SU-DHL-6 (cell line): ENCODE measurements at regions not wholly inside any gene's neighbourhood (a gene's known extent, or its start where the extent isn't known, plus 50 kb on each side); places are given as distances from the start of the nearest gene placed in this dataset.

ENCODE experiments used
- H2AFZ ChIP-seq: fragments of 200-600 bp; sonication (generic); 2 replicates; pipeline ENCODE4 v1.6.1; 2014; ENCODE audit warnings: low read depth, mild to moderate bottlenecking, moderate library complexity, mixed read lengths, antibody characterized with exemption, low read length; ENCODE audit not compliant: severe bottlenecking
- H3F3A ChIP-seq: fragments of 200-600 bp; shearing (Covaris generic); 2 replicates; pipeline ENCODE4 v1.6.0; 2016; ENCODE audit warnings: antibody characterized with exemption, mild to moderate bottlenecking; ENCODE audit not compliant: insufficient read depth
- H3K27ac ChIP-seq: fragments of 200-600 bp; sonication (generic); 2 replicates; pipeline ENCODE4 v1.5.1; 2016; ENCODE audit warnings: low read depth, mild to moderate bottlenecking, low read length, moderate library complexity, mixed read lengths
- H3K27me3 ChIP-seq: fragments of 200-600 bp; sonication (generic), shearing (Covaris generic); 2 replicates; pipeline ENCODE4 v1.6.0; 2014; ENCODE audit warnings: mild to moderate bottlenecking, low read length
- H3K36me3 ChIP-seq: fragments of 200-600 bp; sonication (generic); 2 replicates; pipeline ENCODE4 v1.6.1; 2014; ENCODE audit warnings: mild to moderate bottlenecking, low read length, mixed read lengths
- H3K4me2 ChIP-seq: fragments of 300-600, 200-600 bp; shearing (Covaris generic), sonication (generic); 2 replicates; pipeline ENCODE4 v1.6.0; 2014; ENCODE audit warnings: low read length, low read depth, mild to moderate bottlenecking; ENCODE audit not compliant: poor library complexity, severe bottlenecking
- H3K4me3 ChIP-seq: fragments of 200-600 bp; sonication (generic); 2 replicates; pipeline ENCODE4 v1.5.1; 2014; ENCODE audit warnings: antibody characterized with exemption, low read length, mild to moderate bottlenecking, mixed read lengths; ENCODE audit not compliant: insufficient read depth, poor library complexity, severe bottlenecking
- H3K79me2 ChIP-seq: fragments of 200-600 bp; sonication (generic); 2 replicates; pipeline ENCODE4 v1.6.1; 2014; ENCODE audit warnings: mild to moderate bottlenecking, low read length, moderate library complexity; ENCODE audit not compliant: insufficient read depth
- H3K9ac ChIP-seq: fragments of 200-600 bp; sonication (generic); 2 replicates; pipeline ENCODE4 v1.7.0; 2014; ENCODE audit warnings: mild to moderate bottlenecking, low read length
- H3K9me2 ChIP-seq: fragments of 200-600 bp; sonication (generic); replicated peaks from 2 replicates; pipeline ENCODE4 v1.6.1; 2014; ENCODE audit warnings: low read length; ENCODE audit not compliant: insufficient read depth
- H3K9me3 ChIP-seq: fragments of 200-600 bp; sonication (generic); 2 replicates; pipeline ENCODE4 v1.6.1; 2014; ENCODE audit warnings: low read length, mixed read lengths; ENCODE audit not compliant: insufficient read depth
- H4K20me1 ChIP-seq: fragments of 200-600 bp; sonication (generic); 2 replicates; pipeline ENCODE4 v1.6.1; 2014; ENCODE audit warnings: low read depth, mild to moderate bottlenecking, antibody characterized with exemption, low read length, moderate library complexity, mixed read lengths
- CTCF ChIP-seq: fragments of 200-600 bp; sonication (generic); IDR thresholded peaks from one replicate; pipeline ENCODE4 v1.5.1; 2017; ENCODE audit warnings: antibody characterized with exemption, mild to moderate bottlenecking, low read length, moderate library complexity; ENCODE audit not compliant: insufficient read depth, poor library complexity, severe bottlenecking
- EZH2phosphoT487 ChIP-seq: fragments of 200-600 bp; sonication (generic), shearing (Covaris generic); conservative IDR thresholded peaks from 2 replicates; pipeline ENCODE4 v1.6.1; 2018; ENCODE audit warnings: mild to moderate bottlenecking, antibody characterized with exemption, low read length, moderate library complexity, mixed read lengths

- Histone ChIP-seq H4K20me1 (no peaks in the 10 kb centered on the region), H3K9me2 (no peaks in the 10 kb centered on the region), H3K27me3 (no peaks in the 10 kb centered on the region), H3K79me2 (peaks cover 5% of the 10 kb centered on the region; the same call in 1 of the 2 replicates), H3F3A (no peaks in the 10 kb centered on the region), H3K4me2 (no peak overlapping the region), H3K4me3 (no peak overlapping the region), H3K27ac (no peak overlapping the region), H3K9ac (no peak overlapping the region), H3K36me3 (no peaks in the 10 kb centered on the region), H3K9me3 (no peaks in the 10 kb centered on the region), H2AFZ (no peak overlapping the region)
- no peak for TF ChIP-seq CTCF
- TF ChIP-seq EZH2phosphoT487, result no peak
These were observed 157.8 kb upstream of the GRK3 start for GRCh38 chr22:25406510-25407210.

- Histone ChIP-seq H3K36me3 (no peaks in the 10 kb centered on the region), H3K9me2 (no peaks in the 10 kb centered on the region), H3K27ac (no peak overlapping the region), H3F3A (no peaks in the 10 kb centered on the region), H3K9ac (no peak overlapping the region), H4K20me1 (no peaks in the 10 kb centered on the region), H3K79me2 (peaks cover 5% of the 10 kb centered on the region; the same call in 1 of the 2 replicates), H3K27me3 (no peaks in the 10 kb centered on the region), H3K4me3 (no peak overlapping the region), H3K9me3 (no peaks in the 10 kb centered on the region), H2AFZ (no peak overlapping the region), H3K4me2 (no peak overlapping the region)
- no peak for TF ChIP-seq CTCF
- no peak for TF ChIP-seq EZH2phosphoT487
These were observed 157.1 kb upstream of the GRK3 start for GRCh38 chr22:25407226-25407858.

GRCh38 chr22:25407859-25408229 lies 156.6 kb upstream of the GRK3 start:
- TF ChIP-seq CTCF (no peak), EZH2phosphoT487 (no peak)
- H3K4me2 ChIP-seq, result no peak overlapping the region
- H3F3A ChIP-seq, result no peaks in the 10 kb centered on the region
- no peak overlapping the region for H2AFZ ChIP-seq
- no peak overlapping the region for H3K4me3 ChIP-seq
- H3K36me3 ChIP-seq, result no peaks in the 10 kb centered on the region
- H3K79me2 ChIP-seq, result peaks cover 5% of the 10 kb centered on the region; the same call in 1 of the 2 replicates
- H3K9ac ChIP-seq, result no peak overlapping the region
- H3K9me2 ChIP-seq, result no peaks in the 10 kb centered on the region
- no peaks in the 10 kb centered on the region for H3K27me3 ChIP-seq
- H3K27ac ChIP-seq, result no peak overlapping the region
- H4K20me1 ChIP-seq, result no peaks in the 10 kb centered on the region
- no peaks in the 10 kb centered on the region for H3K9me3 ChIP-seq
